HG02623 (cell line): ENCODE measurements at regions not wholly inside any gene's neighbourhood (a gene's known extent, or its start where the extent isn't known, plus 50 kb on each side); places are given as distances from the start of the nearest gene placed in this dataset.
A peak's percentile ranks its signal among the peaks of the same experiment; 100 is the strongest.

Source experiments
- ATAC-seq: cut with Tn5 transposase; IDR thresholded peaks from one replicate; pipeline ENCODE4 v1.9.1; 2021; ENCODE audit warnings: moderate library complexity; ENCODE audit not compliant: unreplicated experiment

DNA sequence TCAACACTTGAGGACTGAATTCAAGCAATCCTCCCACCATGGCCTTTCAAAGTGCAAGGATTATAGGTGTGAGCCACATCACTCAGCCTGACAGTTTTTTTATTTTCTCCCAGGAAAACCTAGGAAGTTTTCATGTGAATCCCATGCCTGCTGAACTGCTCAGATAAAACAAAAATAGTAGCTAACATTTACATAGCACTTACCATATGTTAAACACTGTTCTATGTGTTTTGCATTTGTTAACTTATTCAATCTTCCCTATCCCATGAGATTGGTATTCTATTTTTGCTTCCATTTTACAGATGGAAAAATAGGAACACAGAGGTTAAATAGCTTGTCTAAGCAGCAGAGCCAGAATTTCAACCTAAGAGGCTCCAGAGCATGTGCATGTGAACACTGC, 157.4 kb upstream of the KCTD1 start:
- ATAC-seq: no peak

DNA sequence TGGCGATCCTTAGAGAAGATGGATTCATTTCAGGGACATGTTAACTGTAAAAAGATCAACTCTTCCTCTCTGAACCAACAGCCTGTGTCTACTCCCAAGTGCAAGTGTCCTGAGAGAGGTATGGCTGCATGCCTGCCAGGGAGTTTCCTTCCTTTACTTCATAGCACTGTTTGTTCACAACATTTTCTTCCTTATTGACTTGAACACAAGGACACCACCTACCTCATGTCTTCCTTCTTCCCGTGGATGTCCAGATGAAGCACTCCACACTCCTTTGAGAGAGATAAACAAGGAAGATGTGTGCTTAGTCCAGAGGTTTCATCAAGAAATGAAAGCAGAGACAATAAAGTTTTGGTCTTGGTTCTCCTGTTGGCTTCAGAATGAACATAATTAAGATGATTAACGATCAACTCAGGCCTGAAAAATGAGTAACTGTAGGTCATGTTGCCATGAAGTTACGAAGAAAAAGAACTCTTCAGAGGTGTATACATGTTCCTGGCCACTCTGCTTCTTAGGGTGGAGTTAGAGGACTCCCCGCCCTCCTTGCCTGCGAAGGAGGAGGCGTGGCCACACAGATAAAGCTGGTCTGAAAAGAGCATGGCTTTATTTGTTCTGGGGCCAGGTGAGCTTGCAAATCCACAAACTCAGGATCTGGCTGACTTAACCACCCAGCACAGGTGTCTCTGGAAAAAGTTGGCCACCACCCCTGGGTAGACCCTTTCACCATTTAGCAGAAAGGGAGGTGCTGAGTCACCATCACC, 155.0 kb upstream of the KCTD1 start:
- ATAC-seq: no peak

GRCh38 chr18:26702086-26702485, 153.7 kb upstream of the KCTD1 start:
- no peak for ATAC-seq

GRCh38 chr18:26700728-26701127, 152.4 kb upstream of the KCTD1 start:
- no peak for ATAC-seq

- no peak for ATAC-seq
These were observed 151.8 kb upstream of the KCTD1 start for GRCh38 chr18:26700201-26700600.

DNA sequence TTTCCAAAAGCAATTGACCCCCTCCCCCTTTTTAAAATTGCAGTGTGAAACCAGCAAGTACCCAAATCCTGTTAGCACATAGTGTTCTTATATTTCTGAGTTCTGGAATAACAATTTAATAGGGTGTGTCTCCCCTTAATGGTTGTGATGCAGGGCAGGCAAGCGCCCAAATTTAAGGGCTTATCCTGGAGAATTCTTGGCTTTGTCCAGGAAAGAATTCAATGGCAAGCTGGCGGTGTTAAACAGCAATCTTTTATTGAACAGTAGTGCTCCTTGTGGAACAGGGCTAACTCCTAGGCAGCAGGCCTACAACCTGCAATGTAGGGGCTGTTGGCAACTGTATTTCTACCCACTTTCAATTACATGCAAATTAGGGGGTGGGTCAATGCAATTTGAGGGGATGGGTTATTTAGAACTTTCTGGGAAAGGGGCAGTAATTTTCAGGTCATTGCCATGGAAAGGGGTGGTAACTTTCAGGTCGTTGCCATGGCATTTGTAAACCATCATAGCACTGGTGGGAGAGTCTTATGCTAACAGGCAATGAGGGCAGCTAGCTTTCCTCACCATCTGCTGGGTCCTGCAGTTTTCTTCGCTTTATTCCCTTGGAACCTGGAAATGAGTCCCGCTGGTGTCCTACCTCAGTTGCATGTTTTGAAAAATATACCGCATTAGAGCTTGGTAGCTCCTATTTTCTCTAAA, 149.0 kb upstream of the KCTD1 start:
- no peak for ATAC-seq

DNA sequence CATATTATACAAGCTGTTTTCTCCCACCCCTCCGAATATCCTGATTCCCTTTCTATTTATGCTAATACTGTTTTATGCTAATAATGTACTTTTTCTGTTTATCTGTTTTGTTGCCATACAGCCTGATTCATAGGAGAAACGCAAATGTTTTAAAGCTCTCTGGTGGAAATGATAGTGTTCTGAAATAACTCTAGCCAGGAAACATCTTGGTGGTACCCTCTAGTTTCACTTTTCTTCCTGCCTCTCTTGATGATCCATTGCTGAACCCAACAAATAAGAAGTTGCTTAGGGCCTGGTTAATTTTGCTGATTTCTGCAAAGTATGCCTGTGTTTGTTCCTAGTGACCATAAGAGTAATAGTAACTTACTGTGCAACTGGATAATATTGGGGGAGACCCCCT, 148.4 kb upstream of the KCTD1 start:
- no peak for ATAC-seq

DNA sequence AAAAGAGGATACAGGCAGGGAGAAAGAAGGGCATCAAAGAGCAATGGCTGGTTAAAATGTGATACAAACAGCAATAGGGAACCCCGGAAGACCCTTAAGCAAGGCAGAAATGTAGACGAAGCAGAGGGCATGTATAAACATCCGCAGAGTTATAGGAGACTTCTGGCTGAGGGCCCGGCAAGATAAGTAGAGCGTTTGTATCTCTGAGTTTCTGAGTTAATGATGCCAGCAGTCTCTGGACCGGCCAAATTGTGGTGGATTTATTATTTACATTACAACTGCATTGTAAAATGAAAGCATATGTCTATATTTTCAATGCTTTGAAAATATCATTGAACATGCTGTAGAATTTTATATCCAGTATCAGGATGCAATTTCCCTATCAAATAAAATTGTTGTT, 148.0 kb upstream of the KCTD1 start:
- ATAC-seq: no peak

DNA sequence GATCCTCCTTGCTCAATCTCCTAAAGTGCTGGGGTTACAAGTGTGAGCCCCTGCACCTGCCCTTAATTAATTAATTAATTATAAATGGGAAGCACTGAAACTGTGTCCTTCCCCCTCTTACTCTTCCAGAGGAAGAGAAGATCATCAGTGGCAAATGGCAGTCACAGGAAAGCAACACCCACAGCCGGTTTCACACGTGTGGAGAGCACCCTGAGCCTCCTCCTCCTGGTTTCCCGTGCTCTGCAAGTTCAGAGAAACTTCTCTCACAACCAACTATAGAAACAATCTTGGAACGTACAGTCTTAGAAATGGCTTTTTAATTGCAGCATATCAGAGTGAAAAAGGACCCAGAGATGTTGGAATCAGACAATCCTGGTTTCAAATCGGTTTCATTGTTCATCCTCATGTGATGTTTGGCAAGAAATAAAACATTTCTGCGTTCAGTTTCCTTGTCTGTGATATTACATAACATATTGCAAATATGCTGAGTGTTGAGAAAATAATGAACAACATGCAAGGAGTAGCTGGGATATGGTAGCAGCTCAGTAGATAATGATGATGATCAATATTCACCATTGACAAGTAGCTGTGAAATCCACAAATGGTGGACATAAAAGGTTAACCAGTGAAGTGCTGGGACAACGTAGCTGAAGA, 141.0 kb upstream of the KCTD1 start:
- ATAC-seq: no peak

DNA sequence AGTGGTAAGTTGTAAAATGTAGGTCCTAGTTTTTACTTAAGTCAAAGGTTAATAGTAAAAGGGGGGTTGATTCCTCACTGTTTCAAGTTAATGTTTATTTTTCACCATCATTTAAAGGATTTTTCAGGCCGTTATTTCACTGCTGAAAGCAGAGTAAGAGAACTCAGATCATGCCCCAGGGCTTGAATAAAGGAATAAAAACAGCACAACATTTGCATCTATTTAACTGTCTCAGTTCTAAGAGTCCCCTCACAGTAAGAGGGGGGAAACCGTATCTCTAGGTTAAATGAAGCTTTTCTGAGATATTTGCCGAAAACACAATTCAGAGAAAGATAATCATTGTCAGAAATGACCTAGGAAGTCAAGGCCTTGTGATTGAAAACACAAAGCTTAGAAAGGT, 138.2 kb upstream of the KCTD1 start:
- ATAC-seq: no peak

DNA sequence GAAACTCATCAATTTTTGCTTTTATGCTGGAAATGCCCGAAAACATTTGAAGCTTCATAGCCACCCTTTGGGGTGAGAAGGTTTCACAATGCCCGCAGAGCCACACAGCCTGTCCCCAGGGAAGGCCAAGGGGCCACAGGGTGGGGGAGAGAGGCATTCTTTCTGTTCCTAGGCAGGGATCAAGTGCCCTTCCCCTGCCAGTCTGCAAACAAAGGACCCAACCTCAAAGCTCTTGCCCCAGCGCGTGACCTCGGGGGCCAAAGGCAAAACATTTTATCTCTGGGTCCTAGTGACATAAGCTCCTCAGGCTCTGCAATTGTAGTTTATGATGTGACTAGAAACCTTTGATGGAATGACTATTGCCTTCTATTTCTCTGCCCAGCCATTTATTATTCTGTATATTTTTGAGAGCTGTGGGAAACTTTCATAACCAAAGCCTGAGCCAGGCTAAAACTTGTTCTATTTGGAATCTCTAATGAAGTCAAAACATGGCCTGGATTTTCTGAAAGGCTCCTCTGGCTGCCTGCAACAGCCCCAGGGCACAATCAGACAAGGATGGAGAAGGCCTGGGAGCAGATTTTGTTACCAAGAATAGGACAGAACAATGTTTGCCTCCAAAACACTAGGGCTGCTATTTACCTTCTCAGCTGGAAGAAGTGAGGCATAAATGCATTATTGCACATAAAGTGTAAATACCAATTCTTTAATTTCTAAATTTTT, 137.2 kb upstream of the KCTD1 start:
- ATAC-seq: no peak

DNA sequence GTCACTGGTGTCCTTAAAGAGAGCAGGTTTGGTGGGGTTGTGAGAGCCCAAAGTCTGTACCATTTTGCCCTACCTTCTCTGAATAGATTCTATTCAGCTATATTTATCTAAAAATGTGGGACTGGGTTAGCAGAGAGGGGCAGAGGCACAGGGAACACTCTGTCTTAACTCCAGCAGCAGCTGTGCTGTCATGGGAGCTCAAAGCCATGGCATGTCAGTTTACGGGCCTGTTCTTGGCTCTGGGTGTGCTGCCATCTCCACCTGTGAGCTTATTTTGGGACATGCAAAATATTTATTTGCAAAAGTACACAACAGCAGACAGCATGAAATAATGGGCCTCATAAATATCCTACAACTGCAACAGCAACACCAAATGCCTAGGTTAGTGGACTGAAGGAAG, 129.6 kb upstream of the KCTD1 start:
- ATAC-seq: no peak

DNA sequence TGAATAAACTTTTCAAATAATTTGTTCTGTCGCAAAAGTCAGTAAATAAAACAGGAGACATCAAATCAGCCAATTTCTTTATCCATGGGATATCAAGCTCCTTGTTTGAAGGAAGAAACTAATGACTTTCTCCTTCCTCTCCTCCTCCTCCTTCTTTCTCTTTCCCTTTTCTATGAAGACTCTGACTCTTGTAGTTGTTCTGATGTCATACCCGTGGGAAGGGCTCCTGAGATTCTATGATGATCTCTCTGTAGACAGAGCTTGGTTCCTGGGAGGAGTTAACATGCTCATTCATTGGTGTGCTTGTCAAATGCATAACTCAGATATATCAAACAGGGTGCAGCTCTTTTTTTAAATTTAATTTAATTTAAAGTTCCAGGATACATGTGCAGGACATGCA, 118.7 kb upstream of the KCTD1 start:
- ATAC-seq: no peak

- no peak for ATAC-seq
These were observed 114.6 kb upstream of the KCTD1 start for GRCh38 chr18:26662996-26663395.

DNA sequence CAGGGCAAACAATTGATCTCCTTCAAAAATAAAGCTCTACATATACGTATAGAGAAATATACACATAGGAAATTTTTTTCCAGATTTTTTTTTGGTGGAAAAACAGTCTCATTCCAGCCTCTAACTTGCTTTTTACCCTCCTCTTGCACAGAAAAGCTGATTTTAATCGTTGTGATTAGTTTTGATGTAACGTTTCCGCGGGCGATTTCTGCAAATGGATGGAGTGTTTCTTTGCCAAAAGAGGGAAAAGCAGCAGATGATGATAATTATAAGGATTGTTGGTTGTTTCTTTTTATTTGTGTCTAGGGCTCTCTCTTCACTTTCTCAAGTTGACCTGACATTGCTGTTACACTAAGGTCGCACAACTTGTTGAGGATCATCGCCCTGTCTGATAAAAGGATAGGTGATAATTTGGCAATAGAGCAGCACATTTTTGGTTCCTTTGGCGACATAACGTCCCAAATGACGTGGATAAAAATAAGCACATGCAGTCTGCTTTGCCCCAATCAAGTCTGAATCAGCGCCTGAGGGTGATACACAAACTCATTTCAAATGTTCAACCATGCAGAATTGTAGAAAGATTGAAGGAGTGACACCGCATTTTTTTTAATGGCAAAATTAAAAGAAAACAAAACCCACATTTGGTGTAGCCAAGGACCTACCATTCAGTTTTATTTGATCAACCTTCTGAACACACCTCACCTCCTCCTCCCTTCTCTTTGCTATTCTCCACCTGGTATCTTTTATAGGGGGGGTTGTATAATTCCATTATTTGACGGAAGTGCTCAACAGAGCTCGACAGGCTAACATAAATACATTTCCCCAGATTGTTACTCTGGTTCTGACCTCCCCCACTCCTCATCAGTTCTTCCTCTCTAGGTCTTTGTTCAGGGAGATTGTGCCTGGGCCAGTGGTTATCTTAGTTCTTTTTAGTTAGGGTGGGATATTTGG, 109.6 kb upstream of the KCTD1 start:
- ATAC-seq: no peak

GRCh38 chr18:26656944-26657536, 108.7 kb upstream of the KCTD1 start:
- peak; percentile 69 for ATAC-seq

- ATAC-seq: peak; percentile 14
These were observed 108.1 kb upstream of the KCTD1 start for GRCh38 chr18:26656431-26656943.

- no peak for ATAC-seq
These were observed 107.4 kb upstream of the KCTD1 start for GRCh38 chr18:26655525-26656430.
